SK-MEL-5 (cell line): ENCODE measurements at regions not wholly inside any gene's neighbourhood (a gene's known extent, or its start where the extent isn't known, plus 50 kb on each side); places are given as distances from the start of the nearest gene placed in this dataset.

Experiments used
- DNase-seq: peaks from one replicate; pipeline ENCODE4 v3.0.0-alpha.2; 2016; ENCODE audit warnings: low read depth, low spot score
- in situ Hi-C: cut with HindIII; loops from 2 replicates; pipeline ENCODE4 v1.10.0; 2016; ENCODE audit warnings: low sequenced_read_pairs, high pct_unique_total_duplicates, low pct_unique_long_range_greater_than_20kb

- no peak for DNase-seq
- in situ Hi-C loops = no loop called here
These were observed 1702.3 kb downstream of the STIM2 start for GRCh38 chr4:28562913-28563312.

- no peak for DNase-seq
- in situ Hi-C loops = no loop called here
These were observed 1704.8 kb downstream of the STIM2 start for GRCh38 chr4:28565396-28565795.

- in situ Hi-C loops = no loop called here
- no peak for DNase-seq
These were observed 1740.3 kb downstream of the STIM2 start for GRCh38 chr4:28600958-28601357.

- no peak for DNase-seq
- in situ Hi-C loops = no loop called here
These were observed 1761.0 kb downstream of the STIM2 start for GRCh38 chr4:28621591-28621990.

- no peak for DNase-seq
- in situ Hi-C loops = no loop called here
These were observed 1776.3 kb downstream of the STIM2 start for GRCh38 chr4:28636971-28637370.

GRCh38 chr4:28639747-28640146 is 1779.1 kb downstream of the STIM2 start:
- in situ Hi-C loops = no loop called here
- no peak for DNase-seq

- DNase-seq = no peak
- in situ Hi-C loops = no loop called here
These were observed 1794.0 kb downstream of the STIM2 start for GRCh38 chr4:28654618-28655017.

GRCh38 chr4:28665306-28665705 is 1804.7 kb downstream of the STIM2 start:
- in situ Hi-C loops = no loop called here
- no peak for DNase-seq

- in situ Hi-C loops = no loop called here
- no peak for DNase-seq
These were observed 1814.9 kb downstream of the STIM2 start for GRCh38 chr4:28675582-28675981.

- no peak for DNase-seq
- in situ Hi-C loops = no loop called here
These were observed 1817.2 kb downstream of the STIM2 start for GRCh38 chr4:28677808-28678207.

- DNase-seq = no peak
- in situ Hi-C loops = no loop called here
These were observed 1822.2 kb downstream of the STIM2 start for GRCh38 chr4:28682847-28683246.

GRCh38 chr4:28686618-28687017 is 1826.0 kb downstream of the STIM2 start:
- in situ Hi-C loops = no loop called here
- peak; percentile 77 for DNase-seq

GRCh38 chr4:28690890-28691289 is 1830.2 kb downstream of the STIM2 start:
- DNase-seq = no peak
- in situ Hi-C loops = no loop called here

- no peak for DNase-seq
- in situ Hi-C loops = no loop called here
These were observed 1841.9 kb downstream of the STIM2 start for GRCh38 chr4:28702571-28702970.

GRCh38 chr4:28709891-28710290 is 1849.2 kb downstream of the STIM2 start:
- in situ Hi-C loops = no loop called here
- DNase-seq = no peak

- in situ Hi-C loops = no loop called here
These were observed 1862.7 kb downstream of the STIM2 start for GRCh38 chr4:28723371-28723770.

GRCh38 chr4:28724239-28724638 is 1863.6 kb downstream of the STIM2 start:
- in situ Hi-C loops = no loop called here
- DNase-seq = no peak

More at GRCh38 chr4:28723371-28723770, 1862.7 kb downstream of the STIM2 start:
- no peak for DNase-seq

GRCh38 chr4:28730304-28730703 is 1869.7 kb downstream of the STIM2 start:
- in situ Hi-C loops = no loop called here
- no peak for DNase-seq

- in situ Hi-C loops = no loop called here
- DNase-seq = no peak
These were observed 1883.4 kb downstream of the STIM2 start for GRCh38 chr4:28744066-28744465.

- DNase-seq = no peak
- in situ Hi-C loops = no loop called here
These were observed 1893.7 kb downstream of the STIM2 start for GRCh38 chr4:28754376-28754775.
